ENCODE measurements at regions not wholly inside any gene's neighbourhood (a gene's known extent, or its start where the extent isn't known, plus 50 kb on each side); places are given as distances from the start of the nearest gene placed in this dataset.
"Not testable (repeated sequence)": the region's sequence is repeated elsewhere in the genome, so short reads cannot be mapped to it uniquely, and the experiment has no call there.

GRCh38 chr2:55804535-55804934 lies 110.9 kb upstream of the PNPT1 start:
- H3K4me3 ChIP-seq (ENCODE audit: low read depth, low read length): no peak overlapping the region
- TF ChIP-seq POLR2A (IDR thresholded peaks at IDR 0.05; ENCODE audit: extremely low read depth, insufficient read length) (no peak), MAX (IDR thresholded peaks at IDR 0.05; ENCODE audit: low read depth, low read length) (no peak), MYC (IDR thresholded peaks at IDR 0.05; ENCODE audit: low read depth, low read length) (no peak), CTCF (IDR thresholded peaks at IDR 0.05; ENCODE audit: low read depth, low read length) (no peak)
- DNase-seq (ENCODE audit: low read depth): no peak

GRCh38 chr2:55802067-55802466 lies 108.4 kb upstream of the PNPT1 start:
- TF ChIP-seq MAX (IDR thresholded peaks at IDR 0.05; ENCODE audit: low read depth, low read length) (no peak), MYC (IDR thresholded peaks at IDR 0.05; ENCODE audit: low read depth, low read length) (no peak), POLR2A (IDR thresholded peaks at IDR 0.05; ENCODE audit: extremely low read depth, insufficient read length) (no peak), CTCF (IDR thresholded peaks at IDR 0.05; ENCODE audit: low read depth, low read length) (no peak)
- H3K4me3 ChIP-seq (ENCODE audit: low read depth, low read length): no peak overlapping the region
- DNase-seq (ENCODE audit: low read depth): no peak

GRCh38 chr2:55801436-55801835 lies 107.8 kb upstream of the PNPT1 start:
- DNase-seq (ENCODE audit: low read depth): no peak
- TF ChIP-seq CTCF (IDR thresholded peaks at IDR 0.05; ENCODE audit: low read depth, low read length) (no peak), MYC (IDR thresholded peaks at IDR 0.05; ENCODE audit: low read depth, low read length) (no peak), POLR2A (IDR thresholded peaks at IDR 0.05; ENCODE audit: extremely low read depth, insufficient read length) (no peak), MAX (IDR thresholded peaks at IDR 0.05; ENCODE audit: low read depth, low read length) (no peak)
- H3K4me3 ChIP-seq (ENCODE audit: low read depth, low read length): no peak overlapping the region

- not testable (repeated sequence) for DNase-seq (ENCODE audit: low read depth); H3K4me3 ChIP-seq (ENCODE audit: low read depth, low read length)
Measured at GRCh38 chr2:55799624-55800023, 106.0 kb upstream of the PNPT1 start.

- H3K4me3 ChIP-seq (ENCODE audit: low read depth, low read length): no peak overlapping the region
- no peak for TF ChIP-seq CTCF (IDR thresholded peaks at IDR 0.05; ENCODE audit: low read depth, low read length)
- DNase-seq (ENCODE audit: low read depth): no peak
Measured at GRCh38 chr2:55796121-55796520, 102.5 kb upstream of the PNPT1 start.

- H3K4me3 ChIP-seq (ENCODE audit: low read depth, low read length); DNase-seq (ENCODE audit: low read depth): not testable (repeated sequence)
Measured at GRCh38 chr2:55793602-55794001, 100.0 kb upstream of the PNPT1 start.

GRCh38 chr2:55786280-55786679 lies 92.6 kb upstream of the PNPT1 start:
- no peak for DNase-seq (ENCODE audit: low read depth)
- TF ChIP-seq POLR2A (IDR thresholded peaks at IDR 0.05; ENCODE audit: extremely low read depth, insufficient read length) (no peak), MAX (IDR thresholded peaks at IDR 0.05; ENCODE audit: low read depth, low read length) (no peak), CTCF (IDR thresholded peaks at IDR 0.05; ENCODE audit: low read depth, low read length) (no peak), MYC (IDR thresholded peaks at IDR 0.05; ENCODE audit: low read depth, low read length) (no peak)

GRCh38 chr2:55783751-55784150 lies 90.1 kb upstream of the PNPT1 start:
- not testable (repeated sequence) for H3K4me3 ChIP-seq (ENCODE audit: low read depth, low read length); DNase-seq (ENCODE audit: low read depth)

More at GRCh38 chr2:55786280-55786679, 92.6 kb upstream of the PNPT1 start:
- H3K4me3 ChIP-seq (ENCODE audit: low read depth, low read length): no peak overlapping the region
